ENCODE measurements at regions not wholly inside any gene's neighbourhood (a gene's known extent, or its start where the extent isn't known, plus 50 kb on each side); places are given as distances from the start of the nearest gene placed in this dataset.

GRCh38 chrX:110871839-110872238, 76.2 kb upstream of the CHRDL1 start:
- H3K79me2 ChIP-seq (ENCODE audit: control insufficient read depth, insufficient read depth, low read length): no peaks in the 10 kb centered on the region
- no peaks in the 10 kb centered on the region for H3K27me3 ChIP-seq (ENCODE audit: control insufficient read depth in 2 of 2, insufficient read depth in 2 of 2, low read length in 2 of 2)
- H3K9me1 ChIP-seq (replicated peaks; ENCODE audit: control insufficient read depth, extremely low read depth, insufficient read depth, low read length): no peaks in the 10 kb centered on the region
- no peaks in the 10 kb centered on the region for H3K4me1 ChIP-seq (ENCODE audit: control insufficient read depth, extremely low read depth, insufficient read depth, low read length)
- DNase-seq (ENCODE audit: low read depth, low spot score): no peak
- H3K9me3 ChIP-seq (replicated peaks; ENCODE audit: control insufficient read depth, insufficient read depth, low read length): no peaks in the 10 kb centered on the region
- H4K20me1 ChIP-seq (replicated peaks; ENCODE audit: control insufficient read depth, extremely low read depth, insufficient read depth, low read length): no peaks in the 10 kb centered on the region
- ChIA-PET POLR2A (no interaction called here), CTCF (no interaction called here)
- dilution Hi-C loops (cut with MboI; ENCODE audit: extremely low pct_ligation_motif_present, low sequenced_read_pairs): no loop called here
- H3K36me3 ChIP-seq (ENCODE audit: control insufficient read depth in 2 of 2, extremely low read depth in 1 of 2, insufficient read depth in 2 of 2, low read length in 2 of 2): no peaks in the 10 kb centered on the region
- no peak overlapping the region for H3K9ac ChIP-seq (replicated peaks; ENCODE audit: extremely low read depth, insufficient read depth, low read length)
- H3K4me3 ChIP-seq (replicated peaks in 1 of 3; ENCODE audit: insufficient read depth in 1 of 3, low read depth in 1 of 3, low read length in 3 of 3): no peak overlapping the region
- no TSS peak for BruUV-seq (replicated peaks)
- FAIRE-seq: no peak
- no peak overlapping the region for H3K4me2 ChIP-seq (ENCODE audit: insufficient read depth, low read length)
- no peak overlapping the region for H2AFZ ChIP-seq (ENCODE audit: low read depth, low read length)
- intact Hi-C loops (cut with micrococcal nuclease): no loop called here
- no peak overlapping the region for H3K27ac ChIP-seq (ENCODE audit: insufficient read depth, low read depth, low read length)
- TF ChIP-seq FOS (IDR thresholded peaks at IDR 0.05; ENCODE audit: borderline replicate concordance, insufficient read depth, low read length) (no peak), JUN (IDR thresholded peaks at IDR 0.05; ENCODE audit: borderline replicate concordance, insufficient read depth, insufficient read length, low read depth) (no peak), MYC (IDR thresholded peaks at IDR 0.05; ENCODE audit: low read depth, low read length) (no peak), CTCF (IDR thresholded peaks at IDR 0.05; ENCODE audit: extremely low read depth in 1 of 2, insufficient read depth in 1 of 2, low read depth in 1 of 2, low read length in 2 of 2) (no peak), POLR2AphosphoS5 (IDR thresholded peaks at IDR 0.05; ENCODE audit: insufficient read depth, low read depth, low read length) (no peak), EZH2 (IDR thresholded peaks at IDR 0.05; ENCODE audit: borderline replicate concordance, low read depth, low read length, severe bottlenecking) (no peak), MAX (IDR thresholded peaks at IDR 0.05; ENCODE audit: insufficient read depth, insufficient read length) (no peak), GATA2 (IDR thresholded peaks at IDR 0.05; ENCODE audit: insufficient read depth, insufficient read length, low read depth, low read length) (no peak), POLR2A (IDR thresholded peaks at IDR 0.05; ENCODE audit: low read depth, low read length) (no peak)

Measured in endothelial cell of umbilical vein (primary cell).